SKM-1 (cell line): ENCODE measurements at regions not wholly inside any gene's neighbourhood (a gene's known extent, or its start where the extent isn't known, plus 50 kb on each side); places are given as distances from the start of the nearest gene placed in this dataset.

Experiments used
- DNase-seq: peaks from one replicate; lab custom pipeline; 2025; ENCODE audit not compliant: unreplicated experiment; lab: John Stamatoyannopoulos, UW

DNA sequence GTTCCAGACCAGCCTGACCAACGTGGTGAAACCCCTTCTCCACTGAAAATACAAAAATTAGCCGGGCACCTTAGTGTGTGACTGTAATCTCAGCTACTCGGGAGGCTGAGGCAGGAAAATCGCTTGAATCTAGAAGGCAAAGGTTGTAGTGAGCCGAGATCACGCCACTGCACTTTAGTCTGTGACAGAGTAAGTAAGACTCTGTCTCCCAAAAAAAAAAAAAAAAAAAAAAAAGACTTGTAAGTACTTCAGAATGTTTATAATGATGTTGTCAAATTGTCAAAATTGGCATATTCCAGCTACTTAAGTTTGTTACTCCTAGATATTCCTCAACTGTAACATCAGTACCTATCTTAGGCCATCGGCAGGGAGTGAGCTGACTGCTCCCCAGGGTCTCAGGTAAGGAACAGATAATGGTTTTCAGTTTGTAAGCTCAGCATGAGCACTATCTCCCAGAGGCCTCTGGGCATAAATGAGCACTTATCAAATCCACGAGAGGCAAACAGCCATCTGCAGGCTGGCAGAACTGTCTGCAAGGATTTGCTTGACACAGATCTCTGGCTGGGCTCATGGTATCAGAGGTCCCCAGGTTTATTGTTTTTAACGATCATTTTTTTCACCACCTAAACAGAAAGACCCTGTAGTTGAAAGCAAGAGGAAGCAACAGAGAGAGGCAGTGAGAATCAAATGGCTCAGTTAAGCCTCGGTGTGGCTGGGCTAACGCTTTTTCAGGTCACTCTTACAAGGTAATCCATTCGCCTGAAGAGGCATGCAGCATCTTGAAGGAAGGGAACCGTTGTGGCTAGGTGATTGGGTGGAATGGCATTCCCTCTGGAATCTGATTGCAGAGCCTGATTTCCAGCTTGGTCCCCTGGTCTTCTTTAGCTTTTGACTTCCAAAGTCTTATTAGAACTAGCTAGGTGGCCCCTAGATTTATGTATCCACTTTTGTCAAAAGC is 115.9 kb downstream of the LY86 start:
- no peak for DNase-seq

DNA sequence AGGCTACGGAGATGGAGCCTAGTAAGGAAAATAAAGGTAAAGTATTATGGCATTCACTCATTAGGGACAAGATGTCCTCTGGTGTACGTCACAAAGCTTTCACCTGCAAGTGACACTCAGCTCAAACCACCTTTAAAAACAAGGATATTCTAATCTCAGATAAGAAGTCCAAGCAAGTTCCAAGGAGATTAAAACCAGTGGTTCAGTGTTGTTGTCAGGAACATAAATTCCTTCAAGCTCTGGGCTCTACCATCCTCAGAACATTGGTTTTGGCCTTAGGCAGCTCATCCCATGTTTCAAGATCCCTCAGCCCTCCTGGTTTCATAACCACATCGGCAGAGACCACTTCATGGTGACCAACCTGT is 116.5 kb downstream of the LY86 start:
- DNase-seq, result no peak

GRCh38 chr6:6705915-6706675 is 117.6 kb downstream of the LY86 start:
- no peak for DNase-seq

GRCh38 chr6:6707143-6707542 is 118.6 kb downstream of the LY86 start:
- peak; percentile 26 for DNase-seq

GRCh38 chr6:6709106-6709505 is 120.6 kb downstream of the LY86 start:
- DNase-seq, result no peak

DNA sequence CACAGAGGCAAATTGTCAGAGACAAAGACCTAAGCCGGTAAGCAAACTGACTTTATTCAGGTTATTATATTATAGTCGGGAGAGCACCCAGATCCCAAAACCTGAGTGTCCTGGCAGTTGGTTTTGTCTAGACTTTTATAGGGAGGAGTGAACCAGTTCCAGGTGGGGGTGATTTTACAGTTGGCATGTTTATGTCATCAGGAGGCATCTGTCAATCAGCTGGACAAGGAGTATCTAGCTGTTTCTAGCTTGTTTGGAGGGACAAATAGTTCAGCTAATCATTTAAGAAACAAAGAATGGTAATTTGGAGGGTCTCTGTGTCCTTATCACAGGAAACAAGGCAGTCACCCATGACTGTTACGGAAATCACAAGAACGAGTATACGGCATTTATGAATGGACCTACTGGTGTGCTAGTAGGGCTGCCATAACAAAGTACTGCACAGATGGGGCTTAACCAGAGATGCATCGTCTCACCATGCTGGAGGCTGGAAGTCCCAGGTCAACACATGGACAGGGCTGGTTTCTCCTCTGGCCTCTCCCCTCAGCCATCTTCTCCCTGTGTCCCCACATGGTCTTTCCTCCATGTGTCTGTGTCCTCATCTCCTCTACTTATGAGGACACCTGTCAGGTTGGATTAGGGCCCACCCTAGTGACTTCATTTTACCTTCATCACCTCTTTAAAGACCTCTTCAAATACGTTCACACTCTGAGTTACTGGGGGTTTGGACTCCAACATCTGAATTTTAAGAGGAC is 122.7 kb downstream of the LY86 start:
- no peak for DNase-seq

DNA sequence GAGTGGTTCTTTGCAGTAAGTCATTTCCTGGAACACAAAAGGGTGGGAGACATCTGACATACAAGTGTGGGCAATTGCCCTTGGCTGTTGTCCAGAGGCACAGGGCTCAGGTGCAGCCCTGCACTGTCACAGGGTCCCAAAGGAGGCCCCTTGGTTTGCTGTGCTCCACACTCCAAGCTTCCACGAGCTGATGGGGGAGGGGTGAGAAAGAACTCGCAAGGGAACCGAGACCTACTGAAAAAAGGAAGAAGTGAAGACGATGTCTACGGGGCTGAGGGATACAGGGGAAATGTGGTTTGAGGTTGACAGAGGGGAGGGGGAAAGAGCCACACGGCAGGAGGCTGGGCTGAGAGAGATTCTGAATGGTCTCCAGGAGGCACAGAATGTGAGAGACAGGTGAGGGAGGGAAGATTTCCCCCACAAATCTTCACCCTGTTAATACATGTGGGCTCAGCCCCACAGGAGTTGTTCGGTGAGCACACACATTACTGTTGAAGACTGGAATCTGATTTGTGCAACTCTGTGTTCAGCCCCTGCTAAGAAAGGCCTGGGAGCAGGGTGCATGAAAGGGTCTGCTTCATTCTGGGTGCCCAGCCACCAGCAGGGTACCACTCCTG is 123.4 kb downstream of the LY86 start:
- DNase-seq, result peak; percentile 92

DNA sequence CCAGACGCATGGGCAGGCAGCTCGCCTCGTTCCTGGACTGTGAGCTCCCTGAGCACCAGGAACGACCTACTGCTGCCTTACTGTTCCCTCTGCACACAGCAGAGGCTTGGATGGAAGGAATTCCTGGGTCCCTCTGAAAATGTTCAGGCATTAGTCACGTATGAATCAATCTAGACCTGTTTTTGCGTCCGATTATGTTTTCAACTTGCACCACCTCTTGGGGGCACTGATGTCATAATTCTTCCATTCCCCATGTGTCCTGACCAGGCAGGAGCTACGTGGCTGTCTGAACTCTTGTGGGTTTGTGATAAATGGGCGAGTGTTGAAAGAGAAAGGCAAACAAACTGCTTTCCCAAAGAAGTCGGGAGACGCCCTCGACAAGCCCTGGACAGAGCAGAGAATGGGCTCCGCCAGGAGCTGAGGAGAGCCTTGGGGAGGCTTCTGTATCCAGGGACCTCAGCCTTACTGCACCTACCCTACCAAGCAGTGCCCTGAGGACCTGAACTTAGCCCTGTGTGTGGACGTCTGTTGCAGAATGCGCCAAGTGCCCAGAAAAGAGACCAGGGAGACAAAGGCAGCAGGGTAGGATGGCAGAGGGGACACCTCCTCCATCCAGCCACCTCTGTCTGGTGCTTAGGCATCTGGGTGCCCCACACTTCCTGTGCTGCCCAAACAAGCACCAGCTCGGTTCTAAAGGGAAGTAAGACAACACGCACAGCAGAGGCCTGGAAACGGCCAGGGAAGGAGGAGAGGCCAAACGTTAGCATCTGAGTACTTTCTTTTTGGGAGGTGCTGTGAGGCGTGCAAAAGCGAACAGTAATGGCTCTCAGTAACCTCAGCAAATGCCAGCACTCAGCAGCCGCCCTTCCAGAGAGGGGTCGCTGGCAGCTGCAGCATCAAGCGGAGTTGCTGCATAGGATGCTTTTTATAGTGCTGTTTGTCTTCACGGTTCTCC is 124.2 kb downstream of the LY86 start:
- peak; percentile 83 for DNase-seq

DNA sequence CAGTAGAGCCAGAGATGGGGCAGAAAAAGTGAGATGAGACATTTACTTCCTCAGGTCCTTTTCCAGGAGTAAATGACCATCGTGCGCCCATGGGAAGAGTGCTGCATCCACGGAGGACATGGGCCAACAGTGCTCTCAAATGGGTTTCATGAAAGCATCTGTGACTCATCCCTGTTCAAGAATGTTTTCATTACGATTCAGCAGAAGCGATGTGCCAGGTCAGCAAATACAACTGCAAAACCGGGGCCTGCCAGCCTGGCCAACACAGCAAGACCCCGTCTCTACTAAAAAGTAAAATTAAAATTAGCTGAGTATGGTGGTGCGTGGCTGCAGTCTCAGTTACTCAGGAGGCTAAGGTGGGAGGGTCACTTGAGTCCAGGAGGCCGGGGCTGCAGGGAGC is 125.1 kb downstream of the LY86 start:
- no peak for DNase-seq

GRCh38 chr6:6714118-6714897 is 125.8 kb downstream of the LY86 start:
- DNase-seq, result no peak

DNA sequence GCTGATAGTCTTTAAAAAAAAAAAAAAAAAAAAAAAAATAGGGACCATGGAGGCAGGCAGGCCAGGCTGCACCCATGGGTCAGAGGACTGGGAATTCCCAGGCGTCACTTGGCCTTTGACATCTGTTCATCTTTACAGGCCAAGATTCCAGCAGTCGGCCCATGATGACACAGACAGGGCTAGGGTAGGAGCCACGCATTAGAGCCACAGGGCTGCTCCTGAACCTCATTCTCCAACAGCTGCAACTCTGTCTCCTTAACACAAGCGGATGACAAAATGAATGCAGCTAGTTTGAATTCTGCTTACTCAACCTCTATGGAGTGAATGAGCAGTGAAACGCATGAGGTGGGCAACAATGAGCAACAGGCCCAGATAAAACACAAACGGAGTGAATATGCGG is 126.4 kb downstream of the LY86 start:
- no peak for DNase-seq

DNA sequence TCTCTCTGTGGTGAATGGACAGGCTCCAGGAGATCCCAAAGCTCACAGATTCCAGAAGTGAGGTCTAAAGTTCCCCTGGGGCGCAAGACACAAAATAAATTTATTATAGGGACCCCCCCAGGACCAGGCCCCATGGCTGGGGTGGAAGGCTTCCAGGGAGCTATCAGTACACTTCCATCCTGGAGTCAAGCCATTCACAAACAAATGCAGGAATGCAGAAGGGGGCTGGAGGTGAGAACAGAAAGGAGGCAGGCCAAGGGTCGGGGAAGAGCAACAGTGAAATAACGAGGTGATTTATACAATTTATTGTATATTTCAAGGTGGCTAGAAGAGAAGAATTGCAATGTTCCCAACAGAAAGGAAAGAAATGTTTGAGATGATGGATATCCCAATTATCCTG is 126.9 kb downstream of the LY86 start:
- no peak for DNase-seq

- no peak for DNase-seq
These were observed 128.7 kb downstream of the LY86 start for GRCh38 chr6:6716998-6717763.

DNA sequence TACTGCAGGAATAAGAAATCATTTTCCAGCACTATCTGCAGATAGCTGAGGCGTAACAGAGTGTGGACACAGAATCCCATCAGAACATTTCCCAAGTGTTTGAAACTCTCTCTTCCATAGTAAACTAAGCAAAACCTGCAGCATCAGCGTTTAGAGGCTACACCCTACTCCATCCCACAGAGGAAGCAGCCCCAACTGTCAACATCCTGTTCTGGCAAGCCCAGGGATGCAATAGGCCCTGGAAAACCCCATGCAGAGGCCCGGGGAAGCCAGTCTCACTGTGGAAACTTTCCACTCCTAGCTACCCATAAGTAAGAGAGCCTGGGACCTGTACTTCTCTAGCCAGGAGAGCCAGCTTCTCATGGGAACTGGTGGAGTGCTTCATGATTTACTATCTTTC is 129.4 kb downstream of the LY86 start:
- no peak for DNase-seq

DNA sequence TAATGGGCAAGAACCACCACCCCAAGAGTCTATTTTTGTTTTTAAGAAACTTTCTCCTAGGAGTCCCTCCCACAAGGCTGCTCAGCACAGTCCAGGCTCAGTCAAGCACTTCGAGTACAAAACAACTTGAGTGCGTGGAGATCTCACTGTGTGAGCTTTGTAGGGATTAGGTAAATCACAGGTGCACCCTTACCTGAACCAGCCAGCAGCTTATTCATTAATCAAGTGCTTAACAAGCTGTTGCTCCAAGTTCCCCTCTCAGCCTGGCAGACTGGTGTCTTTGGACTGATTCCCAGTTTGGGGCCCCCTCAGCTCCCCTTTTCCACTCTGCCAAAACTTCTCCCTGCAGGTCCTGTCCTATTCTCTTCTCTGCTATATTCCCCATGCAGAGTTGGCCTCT is 133.1 kb downstream of the LY86 start:
- no peak for DNase-seq

DNA sequence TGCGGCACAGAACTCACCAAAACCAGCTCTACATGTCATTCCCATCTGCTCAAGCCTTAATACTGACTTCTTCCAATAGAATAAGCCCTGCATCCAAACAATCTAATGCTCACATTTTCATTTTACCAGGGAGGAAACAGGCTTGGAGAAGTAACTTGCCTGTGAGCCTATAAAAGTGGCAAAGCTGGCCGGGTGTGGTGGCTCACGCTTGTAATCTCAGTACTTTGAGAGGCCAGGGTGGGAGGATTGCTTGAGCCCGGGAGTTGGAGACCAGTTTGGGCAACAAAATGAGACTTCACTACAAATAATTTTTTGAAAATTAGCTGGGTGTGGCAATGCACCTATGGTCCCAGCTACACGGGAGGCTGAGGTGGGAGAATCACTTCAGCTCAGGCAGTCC is 133.7 kb downstream of the LY86 start:
- DNase-seq, result no peak

DNA sequence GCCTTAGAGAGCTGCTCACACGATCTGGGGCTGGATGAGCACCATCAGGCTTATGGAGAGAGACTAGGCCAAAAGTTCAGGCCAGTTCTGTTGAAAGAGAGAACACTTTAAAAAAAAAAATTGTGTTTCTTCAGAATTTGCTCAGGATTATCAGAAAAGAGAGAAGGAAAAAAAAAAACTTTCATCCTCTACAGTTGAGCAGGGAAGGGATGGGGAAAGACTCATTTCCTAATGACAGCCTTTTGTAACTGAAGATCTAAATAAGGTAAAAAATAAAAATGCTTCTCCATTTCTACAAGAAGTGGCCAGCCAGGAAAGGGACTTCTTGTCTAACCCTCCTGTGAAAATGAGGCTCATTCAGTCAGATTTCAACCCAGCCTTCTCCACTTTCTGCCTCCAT is 134.8 kb downstream of the LY86 start:
- DNase-seq, result peak; percentile 51

- DNase-seq, result peak; percentile 51
These were observed 135.5 kb downstream of the LY86 start for GRCh38 chr6:6723921-6724538.
